ENCODE measurements at regions not wholly inside any gene's neighbourhood (a gene's known extent, or its start where the extent isn't known, plus 50 kb on each side); places are given as distances from the start of the nearest gene placed in this dataset.
"Not testable (repeated sequence)": the region's sequence is repeated elsewhere in the genome, so short reads cannot be mapped to it uniquely, and the experiment has no call there.

GRCh38 chr3:105274958-105275357 is 91.8 kb upstream of the ALCAM start:
- ATAC-seq = no peak
- no peaks in the 10 kb centered on the region for H3K36me3 Mint-ChIP-seq (ENCODE audit: low read depth)
- CTCF ChIA-PET = no interaction called here
- peaks cover 2% of the 10 kb centered on the region for H3K27me3 Mint-ChIP-seq (ENCODE audit: low read depth)
- H3K27ac Mint-ChIP-seq = no peak overlapping the region
- no peak overlapping the region for H3K4me3 Mint-ChIP-seq
- H3K4me1 Mint-ChIP-seq (ENCODE audit: low read depth) = no peaks in the 10 kb centered on the region
- DNase-seq = no peak
- POLR2A ChIA-PET = no interaction called here
- H3K9me3 Mint-ChIP-seq (ENCODE audit: insufficient read depth) = no peaks in the 10 kb centered on the region

GRCh38 chr3:105277656-105278055 is 89.1 kb upstream of the ALCAM start:
- CTCF ChIA-PET = no interaction called here
- peaks cover 2% of the 10 kb centered on the region for H3K27me3 Mint-ChIP-seq (ENCODE audit: low read depth)
- DNase-seq = no peak
- no peaks in the 10 kb centered on the region for H3K4me1 Mint-ChIP-seq (ENCODE audit: low read depth)
- POLR2A ChIA-PET = no interaction called here
- no peaks in the 10 kb centered on the region for H3K36me3 Mint-ChIP-seq (ENCODE audit: low read depth)
- H3K27ac Mint-ChIP-seq = no peak overlapping the region
- ATAC-seq = no peak
- H3K9me3 Mint-ChIP-seq (ENCODE audit: insufficient read depth) = no peaks in the 10 kb centered on the region
- H3K4me3 Mint-ChIP-seq = no peak overlapping the region

DNA sequence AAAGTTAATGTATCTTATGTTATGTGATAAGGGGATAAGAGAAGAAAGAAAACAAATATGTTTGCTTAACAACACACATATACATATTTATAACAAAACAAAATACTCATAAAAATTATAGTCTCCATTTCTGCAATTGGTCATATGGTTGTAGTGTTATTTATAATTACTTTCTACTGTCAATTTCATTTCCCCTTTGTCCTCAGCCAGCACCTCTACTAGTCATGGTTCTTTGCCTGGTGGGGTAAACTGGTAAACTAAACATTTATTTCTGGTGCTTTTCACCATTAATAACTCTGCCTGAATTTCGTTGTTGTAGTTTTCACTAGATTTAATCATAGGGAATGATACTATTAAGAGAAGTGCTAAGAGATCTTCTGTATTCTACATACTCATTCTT is 88.0 kb upstream of the ALCAM start:
- ATAC-seq = no peak
- no peak overlapping the region for H3K27ac Mint-ChIP-seq
- no peaks in the 10 kb centered on the region for H3K36me3 Mint-ChIP-seq (ENCODE audit: low read depth)
- DNase-seq = no peak
- no peak overlapping the region for H3K4me3 Mint-ChIP-seq
- H3K4me1 Mint-ChIP-seq (ENCODE audit: low read depth) = no peaks in the 10 kb centered on the region
- ChIA-PET CTCF (no interaction called here), POLR2A (no interaction called here)
- peaks cover 2% of the 10 kb centered on the region for H3K27me3 Mint-ChIP-seq (ENCODE audit: low read depth)
- no peaks in the 10 kb centered on the region for H3K9me3 Mint-ChIP-seq (ENCODE audit: insufficient read depth)

DNA sequence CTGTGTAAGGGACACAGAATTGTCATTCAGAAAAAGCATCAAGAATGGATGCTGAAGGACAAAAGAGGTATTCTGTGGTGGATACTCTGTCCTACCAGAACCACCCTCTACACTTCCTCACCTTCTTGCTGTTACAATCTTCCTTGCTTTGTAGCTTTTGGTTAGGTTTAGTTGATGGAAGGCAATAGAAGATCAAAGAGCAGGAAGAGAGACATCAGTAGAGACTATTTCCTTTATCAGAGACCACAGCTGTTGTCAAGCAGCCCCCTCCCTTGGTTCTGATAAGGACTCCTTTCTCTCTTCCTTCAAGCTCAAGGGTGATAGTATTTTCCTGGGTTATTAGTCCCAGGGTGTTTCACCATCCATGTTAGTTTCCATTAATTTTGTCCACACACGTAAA is 84.7 kb upstream of the ALCAM start:
- Mint-ChIP-seq H3K27me3 (ENCODE audit: low read depth) (no peaks in the 10 kb centered on the region), H3K4me1 (ENCODE audit: low read depth) (no peaks in the 10 kb centered on the region), H3K9me3 (ENCODE audit: insufficient read depth) (no peaks in the 10 kb centered on the region), H3K4me3 (no peak overlapping the region), H3K27ac (no peak overlapping the region), H3K36me3 (ENCODE audit: low read depth) (no peaks in the 10 kb centered on the region)
- ChIA-PET POLR2A (no interaction called here), CTCF (no interaction called here)
- DNase-seq (no peak), ATAC-seq (no peak)

DNA sequence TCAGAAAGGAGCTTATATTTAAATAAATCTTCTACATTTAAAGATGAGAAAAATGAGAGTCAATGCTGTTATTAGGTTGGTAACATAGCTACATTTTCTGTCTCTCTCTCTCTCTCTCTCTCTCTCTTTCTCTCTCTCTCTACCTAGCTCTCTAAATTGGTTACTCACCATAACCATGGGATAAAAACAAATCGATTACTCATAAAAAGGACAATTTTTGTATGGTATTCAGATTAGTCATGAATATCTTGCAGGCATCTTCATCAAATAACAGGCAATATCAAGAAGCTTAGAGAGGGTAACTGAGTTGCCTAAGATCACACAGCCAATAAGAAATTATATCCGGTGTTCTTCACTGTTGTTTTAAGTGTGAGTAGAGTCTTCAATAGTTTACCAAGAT is 81.8 kb upstream of the ALCAM start:
- CTCF ChIA-PET = no interaction called here
- H3K4me1 Mint-ChIP-seq (ENCODE audit: low read depth) = no peaks in the 10 kb centered on the region
- DNase-seq = no peak
- H3K27me3 Mint-ChIP-seq (ENCODE audit: low read depth) = peaks cover 2% of the 10 kb centered on the region
- POLR2A ChIA-PET = no interaction called here
- no peak overlapping the region for H3K4me3 Mint-ChIP-seq
- H3K27ac Mint-ChIP-seq = no peak overlapping the region
- no peaks in the 10 kb centered on the region for H3K36me3 Mint-ChIP-seq (ENCODE audit: low read depth)
- H3K9me3 Mint-ChIP-seq (ENCODE audit: insufficient read depth) = no peaks in the 10 kb centered on the region
- no peak for ATAC-seq

DNA sequence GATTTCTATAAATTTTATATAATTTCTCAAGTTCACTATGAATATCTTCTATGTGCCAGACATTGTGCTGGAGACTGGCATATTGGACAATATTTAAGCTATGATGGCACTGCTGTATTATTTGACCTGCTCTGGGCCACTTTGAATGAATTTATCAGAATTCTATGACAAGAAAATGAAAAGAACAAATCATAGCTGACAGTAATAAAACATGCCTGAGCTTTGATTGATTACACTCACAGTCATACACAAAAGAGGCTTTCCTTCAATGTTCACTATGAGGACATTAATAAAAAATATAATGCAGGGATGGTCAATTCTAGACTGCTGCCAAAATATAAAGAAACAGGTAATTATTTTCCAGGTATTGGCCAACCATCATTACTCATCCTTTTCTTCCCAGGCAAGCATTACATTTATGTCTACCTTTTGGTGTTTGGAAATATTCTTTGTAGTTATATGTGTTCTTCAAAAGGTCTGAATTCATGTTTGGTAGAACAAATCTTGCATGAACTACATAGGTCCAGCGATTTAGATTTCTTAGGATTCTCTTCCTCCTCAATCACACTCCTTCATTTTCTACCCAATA is 81.0 kb upstream of the ALCAM start:
- H3K36me3 Mint-ChIP-seq (ENCODE audit: low read depth) = no peaks in the 10 kb centered on the region
- H3K27ac Mint-ChIP-seq = no peak overlapping the region
- ChIA-PET POLR2A (no interaction called here), CTCF (no interaction called here)
- DNase-seq (no peak), ATAC-seq (no peak)
- no peaks in the 10 kb centered on the region for H3K4me1 Mint-ChIP-seq (ENCODE audit: low read depth)
- no peaks in the 10 kb centered on the region for H3K9me3 Mint-ChIP-seq (ENCODE audit: insufficient read depth)
- no peak overlapping the region for H3K4me3 Mint-ChIP-seq
- H3K27me3 Mint-ChIP-seq (ENCODE audit: low read depth) = peaks cover 4% of the 10 kb centered on the region

GRCh38 chr3:105293441-105293840 is 73.3 kb upstream of the ALCAM start:
- Mint-ChIP-seq H3K4me3 (no peak overlapping the region), H3K27me3 (ENCODE audit: low read depth) (peaks cover 4% of the 10 kb centered on the region), H3K36me3 (ENCODE audit: low read depth) (no peaks in the 10 kb centered on the region), H3K9me3 (ENCODE audit: insufficient read depth) (no peaks in the 10 kb centered on the region), H3K27ac (no peak overlapping the region), H3K4me1 (ENCODE audit: low read depth) (no peaks in the 10 kb centered on the region)
- ATAC-seq (no peak), DNase-seq (no peak)
- CTCF ChIA-PET = no interaction called here
- POLR2A ChIA-PET = no interaction called here

DNA sequence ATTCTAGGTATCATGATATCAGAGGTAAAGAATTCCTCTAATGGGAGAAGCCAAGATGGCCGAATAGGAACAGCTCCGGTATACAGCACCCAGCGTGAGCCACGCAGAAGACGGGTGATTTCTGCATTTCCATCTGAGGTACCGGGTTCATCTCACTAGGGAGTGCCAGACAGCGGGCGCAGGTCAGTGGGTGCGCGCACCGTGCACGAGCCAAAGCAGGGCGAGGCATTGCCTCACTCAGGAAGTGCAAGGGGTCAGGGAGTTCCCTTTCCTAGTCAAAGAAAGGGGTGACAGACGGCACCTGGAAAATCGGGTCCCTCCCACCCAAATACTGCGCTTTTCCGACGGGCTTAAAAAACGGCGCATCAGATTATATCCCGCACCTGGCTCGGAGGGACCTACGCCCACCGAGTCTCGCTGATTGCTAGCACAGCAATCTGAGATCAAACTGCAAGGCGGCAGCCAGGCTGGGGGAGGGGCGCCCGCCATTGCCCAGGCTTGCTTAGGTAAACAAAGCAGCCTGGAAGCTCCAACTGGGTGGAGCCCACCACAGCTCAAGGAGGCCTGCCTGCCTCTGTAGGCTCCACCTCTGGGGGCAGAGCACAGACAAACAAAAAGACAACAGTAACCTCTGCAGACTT is 70.4 kb upstream of the ALCAM start:
- H3K9me3 Mint-ChIP-seq (ENCODE audit: insufficient read depth); POLR2A ChIA-PET; H3K27me3 Mint-ChIP-seq (ENCODE audit: low read depth); H3K36me3 Mint-ChIP-seq (ENCODE audit: low read depth); H3K4me3 Mint-ChIP-seq; CTCF ChIA-PET; H3K27ac Mint-ChIP-seq; ATAC-seq; H3K4me1 Mint-ChIP-seq (ENCODE audit: low read depth); DNase-seq: not testable (repeated sequence)

GRCh38 chr3:105304487-105304886 is 62.2 kb upstream of the ALCAM start:
- no peak for DNase-seq
- ChIA-PET POLR2A (no interaction called here), CTCF (no interaction called here)
- no peak for ATAC-seq
- Mint-ChIP-seq H3K9me3 (ENCODE audit: insufficient read depth) (peaks cover 7% of the 10 kb centered on the region), H3K4me1 (ENCODE audit: low read depth) (no peaks in the 10 kb centered on the region), H3K27me3 (ENCODE audit: low read depth) (no peaks in the 10 kb centered on the region), H3K36me3 (ENCODE audit: low read depth) (no peaks in the 10 kb centered on the region), H3K4me3 (no peak overlapping the region), H3K27ac (no peak overlapping the region)

- ChIA-PET CTCF (no interaction called here), POLR2A (no interaction called here)
- ATAC-seq = no peak
- no peak for DNase-seq
- Mint-ChIP-seq H3K27ac (no peak overlapping the region), H3K9me3 (ENCODE audit: insufficient read depth) (no peaks in the 10 kb centered on the region), H3K36me3 (ENCODE audit: low read depth) (no peaks in the 10 kb centered on the region), H3K4me3 (no peak overlapping the region), H3K4me1 (ENCODE audit: low read depth) (no peaks in the 10 kb centered on the region), H3K27me3 (ENCODE audit: low read depth) (peaks cover 2% of the 10 kb centered on the region)
Observed at GRCh38 chr3:105315144-105315543, 51.6 kb upstream of the ALCAM start.

- Mint-ChIP-seq H3K36me3 (ENCODE audit: low read depth) (no peaks in the 10 kb centered on the region), H3K4me3 (no peak overlapping the region), H3K4me1 (ENCODE audit: low read depth) (no peaks in the 10 kb centered on the region), H3K27ac (no peak overlapping the region), H3K9me3 (ENCODE audit: insufficient read depth) (no peaks in the 10 kb centered on the region), H3K27me3 (ENCODE audit: low read depth) (no peaks in the 10 kb centered on the region)
- ChIA-PET POLR2A (no interaction called here), CTCF (no interaction called here)
- DNase-seq (no peak), ATAC-seq (no peak)
Observed at GRCh38 chr3:105315815-105316214, 50.9 kb upstream of the ALCAM start.

DNA sequence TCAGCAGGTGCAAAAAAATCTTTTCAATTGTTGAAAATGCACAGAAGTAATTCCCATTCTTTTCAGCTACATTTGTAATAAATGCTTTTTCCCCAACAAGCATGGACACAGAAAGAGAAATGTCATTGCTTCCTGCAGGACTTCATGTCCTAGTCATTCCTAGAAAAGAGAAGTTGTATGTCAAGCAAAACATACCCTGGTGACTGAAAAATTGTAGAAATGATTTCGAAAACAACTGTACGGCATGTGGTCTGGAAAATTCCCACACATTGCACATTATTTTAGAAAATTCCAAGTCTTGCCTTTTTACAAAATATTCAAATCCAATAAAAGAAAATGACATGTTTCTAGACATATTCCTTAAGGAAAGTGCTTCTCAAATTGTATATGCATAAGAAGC is 50.4 kb upstream of the ALCAM start:
- POLR2A ChIA-PET = no interaction called here
- Mint-ChIP-seq H3K9me3 (ENCODE audit: insufficient read depth) (no peaks in the 10 kb centered on the region), H3K27me3 (ENCODE audit: low read depth) (no peaks in the 10 kb centered on the region), H3K4me3 (no peak overlapping the region), H3K4me1 (ENCODE audit: low read depth) (no peaks in the 10 kb centered on the region), H3K27ac (no peak overlapping the region), H3K36me3 (ENCODE audit: low read depth) (no peaks in the 10 kb centered on the region)
- CTCF ChIA-PET = no interaction called here
- DNase-seq (no peak), ATAC-seq (no peak)
